Stromal cell of bone marrow (primary cell): ENCODE measurements at regions not wholly inside any gene's neighbourhood (a gene's known extent, or its start where the extent isn't known, plus 50 kb on each side); places are given as distances from the start of the nearest gene placed in this dataset.

Source experiments
- DNase-seq: peaks from one replicate; pipeline ENCODE4 v3.0.0-alpha.2; 2012; ENCODE audit warnings: low read depth

DNA sequence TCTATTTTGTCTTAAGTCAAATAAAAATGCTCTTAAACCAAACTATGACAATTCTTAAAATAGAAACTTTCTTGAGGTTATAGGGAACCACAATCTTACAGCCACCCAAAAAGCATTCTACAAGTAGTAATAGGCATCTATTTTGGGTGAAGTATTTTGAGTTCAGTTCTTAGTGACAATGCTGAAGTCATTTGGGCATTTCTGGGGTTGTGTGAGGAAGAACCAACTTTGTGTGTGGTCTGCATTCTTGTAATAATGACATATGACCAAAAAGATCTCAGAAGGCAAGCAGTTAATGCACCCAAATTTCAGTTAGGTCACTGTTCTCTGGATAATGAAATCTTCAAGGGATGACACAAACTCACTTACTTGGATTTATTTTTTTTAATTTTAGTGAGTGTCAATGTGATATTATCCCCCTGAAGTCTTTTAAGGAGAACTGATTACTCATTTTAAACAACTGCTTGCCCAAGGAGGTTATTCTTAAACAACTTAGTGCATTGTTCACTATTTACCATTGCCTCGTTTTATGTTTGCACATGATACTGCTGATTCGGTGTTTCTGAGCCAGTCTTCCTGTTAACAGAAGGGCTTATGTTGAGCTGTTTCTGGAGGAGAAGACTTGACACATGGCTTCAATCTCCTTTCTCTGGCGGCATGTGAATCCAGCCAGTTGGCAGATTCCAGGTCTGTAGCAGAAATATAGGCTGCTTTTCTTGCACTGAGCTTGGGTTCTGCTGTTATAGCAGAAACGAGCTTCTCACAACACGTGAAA lies 618.9 kb downstream of the BCKDHB start:
- DNase-seq = no peak

DNA sequence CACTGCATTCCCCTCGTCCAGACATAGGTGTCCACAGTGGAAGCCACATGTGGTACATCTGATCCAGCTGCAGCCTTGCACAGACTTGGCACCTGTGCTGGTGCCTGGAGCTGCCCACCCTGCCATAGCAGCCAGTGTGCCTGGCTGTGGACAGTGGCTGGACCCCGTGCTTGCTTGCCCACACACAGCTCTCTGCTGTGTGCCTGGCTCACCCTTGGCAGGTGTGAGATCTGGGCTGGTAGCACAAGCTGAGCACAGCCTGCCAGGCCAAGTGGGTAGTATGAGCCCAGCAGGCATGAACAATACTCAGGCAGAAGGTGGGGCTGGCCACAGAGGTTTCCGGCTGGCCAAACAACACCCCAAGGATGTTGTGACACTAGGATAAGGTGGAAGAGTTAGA lies 614.4 kb downstream of the BCKDHB start:
- DNase-seq = no peak

- no peak for DNase-seq
These were observed 608.0 kb downstream of the BCKDHB start for GRCh38 chr6:80714513-80714912.

DNA sequence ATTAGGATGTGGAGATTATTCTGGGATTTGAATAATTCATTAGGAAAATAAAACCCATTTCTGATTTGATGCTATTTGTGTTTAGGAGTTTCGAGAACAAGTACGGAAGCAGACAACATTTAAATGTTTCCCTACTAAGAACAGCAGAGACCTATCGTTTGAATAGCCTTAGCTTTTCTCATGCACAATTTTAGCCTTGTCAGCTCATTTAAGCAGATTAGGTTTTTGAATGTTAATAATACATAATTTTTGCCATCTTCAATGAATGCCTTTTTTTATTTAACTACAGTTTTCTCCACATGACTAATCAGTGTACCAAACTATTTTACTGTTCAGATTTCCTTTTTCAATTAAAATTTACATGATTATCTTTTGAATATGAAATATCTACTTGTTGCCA lies 592.0 kb downstream of the BCKDHB start:
- DNase-seq = no peak

DNA sequence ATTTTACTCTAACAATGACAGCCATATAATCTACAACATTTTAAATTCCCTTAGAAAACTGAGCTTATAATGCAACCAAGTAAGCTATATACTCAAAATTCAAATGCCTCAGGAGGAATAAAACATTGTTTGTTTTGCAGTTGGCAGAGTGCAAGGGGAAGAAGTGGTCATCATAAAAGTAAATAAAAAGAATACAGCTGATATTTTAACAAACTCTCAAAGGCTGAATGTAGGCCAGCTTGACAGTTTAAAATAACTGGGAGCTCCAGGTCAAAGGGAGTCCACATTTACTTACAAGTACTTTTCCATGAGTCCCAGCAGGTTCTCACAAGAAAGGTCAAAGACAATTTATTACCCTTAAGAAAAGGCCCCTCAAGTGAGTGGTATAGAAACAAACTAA lies 589.8 kb downstream of the BCKDHB start:
- DNase-seq = no peak

DNA sequence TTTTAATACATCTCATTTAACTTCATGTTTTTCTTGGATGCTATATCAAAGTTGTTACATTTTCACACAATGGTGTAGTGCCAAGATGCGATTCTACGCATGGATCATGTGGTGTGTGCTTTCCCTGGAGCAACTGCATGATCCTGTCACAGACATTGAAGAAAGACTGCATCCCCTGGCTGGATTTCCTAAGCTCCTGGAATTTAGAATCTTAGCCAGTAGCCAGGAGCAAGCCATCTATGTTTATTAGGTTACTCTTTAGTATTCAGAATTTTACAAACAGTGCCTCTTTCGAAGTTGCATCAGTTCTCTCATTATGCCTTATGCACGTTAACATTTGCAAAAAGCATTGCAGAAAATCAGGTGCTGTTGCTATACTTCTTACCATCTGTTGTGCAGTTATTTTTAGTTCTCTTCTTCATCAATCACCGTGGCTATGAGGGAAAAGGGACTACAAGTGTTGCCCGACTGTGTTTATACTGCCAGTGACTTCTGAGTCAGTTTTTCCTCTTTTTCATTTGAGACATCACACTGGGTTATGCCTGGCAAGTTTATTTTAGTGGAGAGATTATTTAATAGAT lies 584.2 kb downstream of the BCKDHB start:
- DNase-seq = no peak

DNA sequence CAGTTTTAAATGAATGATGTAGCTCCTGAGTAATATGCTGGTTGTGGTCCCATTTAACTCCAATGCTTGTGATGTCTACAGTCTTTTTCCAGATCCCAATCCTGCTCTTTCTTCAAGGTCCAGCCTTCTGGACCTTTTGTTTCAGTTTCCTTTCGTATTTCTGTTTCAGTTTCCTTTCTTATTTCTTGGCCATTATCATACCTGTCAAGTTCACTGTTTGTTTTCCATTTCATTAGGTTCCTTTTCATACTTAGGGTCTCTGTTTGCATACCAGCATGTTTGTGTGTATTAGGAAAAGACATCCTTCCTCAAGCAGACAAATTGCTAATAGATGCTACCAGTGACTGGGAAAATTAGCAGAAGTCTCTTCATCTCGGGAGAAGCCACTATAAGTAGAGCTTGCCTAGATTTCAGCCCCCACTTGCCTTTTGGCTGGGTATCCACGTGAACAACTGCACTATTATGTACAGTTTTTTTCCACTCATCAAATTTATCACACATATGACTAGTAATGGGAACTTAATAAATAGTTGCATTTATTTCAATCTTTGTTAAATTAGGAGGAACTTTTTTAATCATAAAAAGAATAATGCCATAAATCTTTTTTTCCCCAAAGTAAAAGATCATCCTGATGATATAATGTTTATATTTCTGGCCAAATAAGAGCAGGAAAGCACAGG lies 583.4 kb downstream of the BCKDHB start:
- DNase-seq = no peak

- no peak for DNase-seq
These were observed 573.5 kb downstream of the BCKDHB start for GRCh38 chr6:80679992-80680391.

- DNase-seq = no peak
These were observed 569.9 kb downstream of the BCKDHB start for GRCh38 chr6:80676386-80676785.

DNA sequence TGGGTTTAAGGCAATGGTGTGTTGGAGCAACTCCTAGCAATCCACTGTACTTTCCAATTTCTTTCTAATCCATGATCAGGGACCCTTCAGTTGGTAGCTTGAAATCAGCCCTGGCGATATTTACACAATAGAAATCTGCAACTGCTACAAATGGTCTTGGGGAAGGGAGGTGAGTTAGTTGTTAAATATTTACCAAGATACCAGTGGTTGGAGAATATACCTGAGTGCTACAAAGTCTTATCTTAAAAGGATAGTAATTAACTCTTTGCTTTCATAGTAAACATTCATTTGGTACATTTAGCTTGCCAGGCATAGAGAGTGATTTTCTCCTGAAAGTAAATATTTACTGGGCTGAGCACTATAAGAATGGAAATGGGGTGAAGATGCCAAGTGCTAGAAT lies 568.2 kb downstream of the BCKDHB start:
- no peak for DNase-seq

DNA sequence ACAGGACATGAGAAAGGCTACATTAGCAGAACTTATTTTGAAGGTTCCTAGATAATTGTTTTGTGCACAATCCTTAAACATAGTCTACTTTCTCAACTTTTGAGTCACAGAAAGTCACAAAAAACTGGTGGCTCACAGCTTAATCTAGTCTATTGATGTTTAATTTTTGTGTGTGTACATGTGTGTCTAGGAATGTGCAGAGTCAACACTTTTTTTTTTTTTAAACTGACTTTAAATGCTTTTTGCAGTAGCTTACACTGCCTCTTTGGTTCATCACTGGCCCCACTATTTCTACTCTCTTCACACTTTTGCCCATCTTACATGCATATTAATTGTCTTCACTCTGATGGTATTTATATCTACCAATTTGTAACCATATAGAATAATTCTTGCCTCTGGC lies 566.9 kb downstream of the BCKDHB start:
- DNase-seq = no peak

DNA sequence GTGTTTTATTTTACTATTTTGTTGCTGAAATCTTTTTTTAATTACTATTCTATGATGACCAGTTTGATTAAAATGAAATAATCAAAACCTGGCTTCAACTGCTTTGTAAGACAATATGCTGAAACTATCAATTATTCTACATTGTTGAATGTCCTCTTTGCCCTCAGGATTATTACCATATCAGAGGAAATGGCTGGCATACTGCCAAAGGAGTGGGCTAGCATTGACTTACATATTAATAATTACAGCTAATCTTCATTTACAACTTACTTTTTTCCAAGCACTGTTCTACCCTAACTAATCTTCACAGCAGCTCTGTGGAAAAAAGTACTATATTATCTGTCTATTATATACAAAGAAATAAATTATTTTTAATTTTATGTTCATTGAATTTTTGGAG lies 560.5 kb downstream of the BCKDHB start:
- no peak for DNase-seq

DNA sequence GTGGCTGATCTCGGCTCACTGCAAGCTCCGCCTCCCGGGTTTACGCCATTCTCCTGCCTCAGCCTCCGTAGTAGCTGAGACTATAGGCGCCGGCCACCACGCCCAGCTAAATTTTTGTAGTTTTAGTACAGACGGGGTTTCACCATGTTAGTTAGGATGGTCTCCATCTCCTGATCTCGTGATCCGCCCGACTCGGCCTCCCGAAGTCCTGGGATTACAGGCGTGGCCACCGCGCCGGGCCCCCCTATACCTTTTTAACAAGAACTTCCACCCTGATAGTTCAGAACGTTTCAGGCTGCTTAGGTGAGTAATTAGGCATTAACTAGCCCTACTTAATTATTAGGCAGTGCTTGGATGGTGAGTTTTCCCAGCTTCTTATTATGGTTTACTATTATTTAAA lies 552.5 kb downstream of the BCKDHB start:
- no peak for DNase-seq

DNA sequence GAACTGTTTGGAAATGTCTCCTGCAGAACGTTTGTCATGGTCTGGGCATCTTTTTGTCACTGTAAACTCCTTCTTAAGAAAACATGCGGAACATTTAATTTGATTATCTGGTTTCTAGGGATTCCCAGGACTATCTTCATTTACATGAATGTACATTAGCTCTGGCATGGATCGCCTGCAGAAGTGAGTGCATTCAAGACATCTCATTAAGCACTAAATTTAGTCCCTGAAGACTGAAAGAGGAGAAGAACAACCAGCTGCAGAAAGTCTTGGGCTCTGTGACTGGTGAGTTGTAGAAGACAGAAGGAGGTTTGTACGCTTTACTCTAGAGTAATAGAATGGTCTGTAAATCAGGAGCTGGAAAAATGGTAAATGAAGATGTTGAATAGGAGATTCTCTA lies 540.7 kb downstream of the BCKDHB start:
- no peak for DNase-seq

DNA sequence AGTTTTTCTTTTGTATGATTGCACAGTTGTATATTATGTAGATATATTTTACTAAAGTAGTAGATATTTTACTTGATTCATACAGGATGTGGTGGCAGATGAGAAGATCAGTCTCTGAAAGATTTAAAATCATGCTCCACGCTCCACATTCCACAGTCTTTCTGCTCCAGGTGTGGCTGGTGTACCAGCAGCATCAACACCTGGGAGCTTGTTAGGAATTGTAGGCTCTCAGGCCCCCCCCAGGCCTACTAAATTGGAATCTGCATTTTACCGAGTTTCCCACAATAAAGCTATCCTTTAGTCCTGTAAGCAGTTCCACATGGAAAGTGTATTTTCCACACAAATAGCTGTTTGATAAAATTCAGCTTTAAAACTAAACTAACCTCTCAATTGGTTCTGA lies 537.4 kb downstream of the BCKDHB start:
- DNase-seq = no peak

DNA sequence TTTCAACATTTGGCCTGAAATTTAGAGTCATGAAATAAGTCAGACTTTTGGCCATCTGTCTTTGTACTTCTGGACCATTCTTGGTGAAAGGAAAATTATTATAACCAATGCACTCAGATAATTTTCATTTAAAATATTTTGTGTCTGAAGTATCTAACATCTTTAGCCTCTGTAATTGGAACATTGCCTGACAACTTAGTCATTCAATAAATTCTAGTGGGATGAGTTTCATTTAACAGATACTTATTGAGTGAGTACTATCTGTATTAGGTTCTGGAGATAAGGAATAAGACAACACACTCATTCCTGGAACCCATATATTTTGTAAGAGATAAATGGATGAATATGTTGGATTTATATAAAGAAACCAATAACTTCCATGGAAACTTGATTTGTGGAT lies 536.0 kb downstream of the BCKDHB start:
- peak; percentile 29 for DNase-seq

GRCh38 chr6:80641591-80641990 lies 535.1 kb downstream of the BCKDHB start:
- no peak for DNase-seq

DNA sequence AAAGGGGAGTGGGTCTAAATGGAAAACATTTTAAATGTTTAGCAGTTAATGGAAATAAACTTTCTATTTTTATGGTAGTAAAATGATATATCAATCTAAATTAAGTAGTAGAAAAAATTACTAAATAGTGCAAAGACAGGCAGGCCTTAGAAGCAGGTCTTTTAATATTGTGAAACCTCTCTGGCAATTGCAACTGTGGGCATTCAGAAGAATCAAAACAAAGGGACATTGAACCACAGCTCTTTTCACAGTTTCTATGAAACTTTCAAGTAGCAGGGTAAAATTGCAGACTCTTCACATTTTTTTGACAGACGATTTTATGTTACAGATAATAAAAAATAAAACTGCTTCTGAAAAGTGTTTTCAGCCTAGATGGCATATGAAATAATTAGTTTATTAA lies 533.7 kb downstream of the BCKDHB start:
- no peak for DNase-seq

GRCh38 chr6:80639181-80639629 lies 532.7 kb downstream of the BCKDHB start:
- no peak for DNase-seq

- DNase-seq = peak; percentile 63
These were observed 532.0 kb downstream of the BCKDHB start for GRCh38 chr6:80638213-80639055.

DNA sequence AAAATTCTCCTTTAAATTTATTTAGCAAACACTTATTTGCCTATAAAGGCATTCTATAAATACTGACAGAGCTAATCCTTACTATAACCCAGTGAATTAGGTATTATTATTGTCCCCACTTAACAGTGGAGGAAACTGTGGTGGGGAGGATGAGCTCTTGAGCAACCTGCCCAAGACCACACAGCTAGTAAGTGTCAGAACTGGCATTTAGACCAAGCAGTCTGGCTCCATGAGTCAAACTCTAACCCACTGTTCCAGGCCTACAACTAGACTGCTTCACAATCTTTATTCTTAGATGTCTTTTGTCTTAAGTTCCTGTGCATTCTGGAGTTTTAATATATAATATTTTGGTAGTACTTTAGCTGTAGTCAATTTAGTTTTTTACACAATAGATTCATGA lies 530.8 kb downstream of the BCKDHB start:
- DNase-seq = no peak

- DNase-seq = no peak
These were observed 530.2 kb downstream of the BCKDHB start for GRCh38 chr6:80636689-80637088.

DNA sequence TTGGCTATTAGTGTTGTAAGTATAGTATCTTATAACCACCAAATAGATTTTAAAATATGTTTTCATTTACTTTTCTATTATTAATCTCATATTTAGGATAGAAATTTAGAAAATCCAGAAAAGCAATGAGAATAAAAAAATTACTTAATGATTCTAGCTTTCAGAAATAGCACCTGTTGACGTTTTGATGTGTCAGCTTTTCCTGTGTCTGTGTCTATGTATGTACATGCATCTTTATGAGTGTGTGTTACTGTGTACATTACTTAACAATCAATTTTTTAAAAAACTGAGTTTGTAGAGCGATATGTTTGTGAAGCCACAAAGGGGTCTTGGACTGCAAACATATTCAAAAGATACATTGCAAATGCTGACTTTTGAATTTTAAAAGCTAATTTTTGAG lies 526.9 kb downstream of the BCKDHB start:
- DNase-seq = no peak
